22Rv1 (cell line): ENCODE measurements at regions not wholly inside any gene's neighbourhood (a gene's known extent, or its start where the extent isn't known, plus 50 kb on each side); places are given as distances from the start of the nearest gene placed in this dataset.

Source experiments
- H3K27ac ChIP-seq: fragments of 450-650 bp; 2 replicates; pipeline ENCODE4 v1.5.1; 2017
- CTCF ChIP-seq: fragments of 450-650 bp; IDR thresholded peaks from 2 replicates; pipeline ENCODE4 v1.5.1; 2017; ENCODE audit warnings: mild to moderate bottlenecking
- ZFX ChIP-seq: fragments of 450-650 bp; IDR thresholded peaks from 2 replicates; pipeline ENCODE4 v1.6.1; 2017; ENCODE audit warnings: antibody characterized with exemption, borderline replicate concordance

DNA sequence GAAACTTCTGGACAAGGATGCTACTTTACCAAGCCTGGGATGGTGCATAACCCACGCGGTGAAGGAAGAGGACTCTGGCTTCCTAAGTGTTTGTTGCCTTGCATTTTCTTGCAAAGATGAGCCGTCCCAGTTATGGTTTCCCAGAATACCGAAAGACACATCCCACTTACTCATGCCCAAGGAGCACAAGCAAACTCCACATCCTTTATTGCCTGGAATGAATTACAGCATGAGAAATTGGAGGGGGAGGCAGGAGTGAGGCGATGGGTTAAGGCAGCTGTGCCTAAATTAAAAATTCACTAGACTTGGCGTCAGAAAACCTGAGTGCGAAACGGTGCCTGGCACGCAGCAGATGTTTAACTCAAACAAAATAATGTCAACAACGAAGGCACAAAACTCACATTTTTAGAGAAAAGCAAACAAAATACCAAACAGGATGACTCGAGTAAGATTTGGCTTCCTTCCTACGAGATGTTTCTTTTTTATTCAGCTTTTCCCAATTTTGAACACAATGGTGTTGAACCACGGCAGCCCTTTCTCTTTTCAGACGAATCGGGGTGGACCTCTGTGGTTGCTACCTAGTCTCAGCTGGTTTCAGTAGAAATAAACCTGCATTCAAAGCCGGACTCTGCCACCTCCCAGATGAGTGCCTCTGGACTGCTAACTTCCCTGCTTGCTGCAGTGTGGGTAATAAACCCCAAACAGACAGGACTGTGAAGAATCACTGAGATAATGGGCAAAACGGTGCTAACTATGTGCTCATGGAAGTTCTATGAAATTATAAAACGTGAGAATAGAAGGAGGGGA lies 100.3 kb upstream of the NCK2 start:
- H3K27ac ChIP-seq: no peak overlapping the region
- TF ChIP-seq ZFX (no peak), CTCF (no peak)

- TF ChIP-seq ZFX (no peak), CTCF (no peak)
- H3K27ac ChIP-seq: no peak overlapping the region
These were observed 101.1 kb upstream of the NCK2 start for GRCh38 chr2:105643405-105644173.

DNA sequence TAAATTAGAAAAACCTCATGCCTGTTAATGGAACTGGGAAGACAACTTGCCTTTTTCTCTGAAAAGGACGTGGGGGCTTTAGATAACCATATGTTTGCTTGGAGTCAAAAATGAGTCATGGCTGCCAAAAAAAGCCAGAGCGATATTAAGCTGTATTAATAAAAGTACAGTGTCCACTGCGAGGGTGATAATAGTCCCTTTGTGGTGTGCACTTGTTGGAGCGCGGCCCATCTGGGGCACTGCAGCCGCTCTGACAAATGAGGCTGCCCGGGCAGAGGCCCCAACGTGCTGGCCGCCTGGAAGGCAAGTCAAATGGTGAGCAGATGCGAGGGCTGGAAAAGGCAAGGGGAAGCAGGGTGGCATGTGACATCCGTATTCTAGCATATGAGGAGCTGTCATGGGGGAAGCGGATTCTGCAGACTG lies 103.3 kb upstream of the NCK2 start:
- no peak overlapping the region for H3K27ac ChIP-seq
- TF ChIP-seq CTCF (no peak), ZFX (no peak)

DNA sequence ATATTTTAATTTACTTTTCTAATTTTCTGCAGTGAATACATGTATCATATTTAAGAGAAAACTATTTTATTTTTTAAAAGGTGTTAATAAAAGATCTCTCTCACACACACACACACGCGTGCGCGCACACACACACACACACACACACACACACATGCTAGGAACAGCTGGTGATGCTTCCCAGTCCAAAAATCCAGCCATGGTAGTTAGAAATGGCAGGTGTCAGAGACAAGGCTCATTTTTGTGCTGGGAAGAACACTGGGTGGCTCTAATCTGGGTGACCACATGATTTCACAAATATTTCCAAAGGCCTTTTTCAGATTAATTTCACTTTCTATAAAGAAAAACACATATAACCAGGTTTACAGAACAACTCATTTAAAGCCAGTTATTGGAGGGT lies 104.5 kb upstream of the NCK2 start:
- no peak overlapping the region for H3K27ac ChIP-seq
- no peak for TF ChIP-seq CTCF
- TF ChIP-seq ZFX: no peak

DNA sequence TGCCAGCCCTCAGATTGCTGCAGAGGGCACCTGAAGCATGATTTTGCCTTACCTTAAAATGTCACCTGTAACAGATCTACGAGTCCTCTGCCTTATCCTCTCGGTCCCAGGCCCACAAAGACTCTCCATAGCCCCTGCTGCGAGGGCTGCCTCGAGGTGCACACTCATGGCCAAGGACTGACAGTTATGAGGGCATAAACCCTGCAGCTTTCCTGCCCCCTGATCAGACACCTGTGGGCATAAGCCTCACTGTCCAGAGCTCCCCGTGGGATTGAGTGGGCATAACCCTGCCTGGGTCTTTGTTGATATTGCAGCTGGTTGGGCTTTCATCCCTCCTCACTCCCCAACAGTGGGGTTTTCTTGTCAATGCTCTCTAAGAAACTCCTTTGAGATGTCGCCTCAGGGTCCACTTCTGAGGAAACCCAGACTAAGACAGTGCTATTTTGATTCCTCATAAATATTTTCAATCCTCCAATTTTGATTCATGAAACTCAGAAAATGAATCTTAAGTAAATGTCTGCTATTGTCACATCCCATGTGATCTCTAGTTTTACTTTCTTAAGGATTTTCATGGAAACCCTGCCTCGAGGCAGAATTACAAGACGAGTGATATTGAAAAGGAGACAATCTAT lies 108.5 kb upstream of the NCK2 start:
- H3K27ac ChIP-seq: no peak overlapping the region
- TF ChIP-seq CTCF (no peak), ZFX (no peak)

- no peak overlapping the region for H3K27ac ChIP-seq
- TF ChIP-seq CTCF: no peak
- TF ChIP-seq ZFX: no peak
These were observed 109.1 kb upstream of the NCK2 start for GRCh38 chr2:105635564-105635963.
